ENCODE measurements at regions not wholly inside any gene's neighbourhood (a gene's known extent, or its start where the extent isn't known, plus 50 kb on each side); places are given as distances from the start of the nearest gene placed in this dataset.
A peak's percentile ranks its signal among the peaks of the same experiment; 100 is the strongest.
"Not testable (repeated sequence)": the region's sequence is repeated elsewhere in the genome, so short reads cannot be mapped to it uniquely, and the experiment has no call there.

- no peak overlapping the region for H3K4me3 ChIP-seq
- H3K27ac ChIP-seq = no peak overlapping the region
These were observed 162.8 kb upstream of the ANKFN1 start for GRCh38 chr17:55990332-55991006.

- no peak overlapping the region for H3K4me3 ChIP-seq
- H3K27ac ChIP-seq = no peak overlapping the region
These were observed 156.4 kb upstream of the ANKFN1 start for GRCh38 chr17:55996826-55997225.

DNA sequence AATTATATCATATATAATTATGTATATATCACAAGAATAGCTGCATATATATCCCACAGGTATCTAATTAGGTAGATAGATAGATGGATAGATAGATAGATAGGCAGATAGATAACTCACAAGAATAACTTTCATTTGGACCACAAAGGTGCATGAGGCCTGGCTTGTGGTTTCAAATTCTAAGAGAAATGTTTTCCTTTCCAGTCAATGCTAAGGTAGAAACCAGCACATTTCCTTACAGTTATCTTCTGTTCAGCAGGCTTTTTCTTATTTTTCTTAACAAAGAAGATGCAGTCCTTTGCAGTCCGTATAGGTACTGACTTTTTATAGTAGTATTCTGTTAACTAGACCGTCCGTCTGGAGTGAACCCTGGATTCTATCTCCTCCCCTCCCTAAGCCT lies 152.9 kb upstream of the ANKFN1 start:
- no peak overlapping the region for H3K27ac ChIP-seq
- no peak overlapping the region for H3K4me3 ChIP-seq

- not testable (repeated sequence) for H3K27ac ChIP-seq, H3K4me3 ChIP-seq
These were observed 150.6 kb upstream of the ANKFN1 start for GRCh38 chr17:56002656-56003055.

DNA sequence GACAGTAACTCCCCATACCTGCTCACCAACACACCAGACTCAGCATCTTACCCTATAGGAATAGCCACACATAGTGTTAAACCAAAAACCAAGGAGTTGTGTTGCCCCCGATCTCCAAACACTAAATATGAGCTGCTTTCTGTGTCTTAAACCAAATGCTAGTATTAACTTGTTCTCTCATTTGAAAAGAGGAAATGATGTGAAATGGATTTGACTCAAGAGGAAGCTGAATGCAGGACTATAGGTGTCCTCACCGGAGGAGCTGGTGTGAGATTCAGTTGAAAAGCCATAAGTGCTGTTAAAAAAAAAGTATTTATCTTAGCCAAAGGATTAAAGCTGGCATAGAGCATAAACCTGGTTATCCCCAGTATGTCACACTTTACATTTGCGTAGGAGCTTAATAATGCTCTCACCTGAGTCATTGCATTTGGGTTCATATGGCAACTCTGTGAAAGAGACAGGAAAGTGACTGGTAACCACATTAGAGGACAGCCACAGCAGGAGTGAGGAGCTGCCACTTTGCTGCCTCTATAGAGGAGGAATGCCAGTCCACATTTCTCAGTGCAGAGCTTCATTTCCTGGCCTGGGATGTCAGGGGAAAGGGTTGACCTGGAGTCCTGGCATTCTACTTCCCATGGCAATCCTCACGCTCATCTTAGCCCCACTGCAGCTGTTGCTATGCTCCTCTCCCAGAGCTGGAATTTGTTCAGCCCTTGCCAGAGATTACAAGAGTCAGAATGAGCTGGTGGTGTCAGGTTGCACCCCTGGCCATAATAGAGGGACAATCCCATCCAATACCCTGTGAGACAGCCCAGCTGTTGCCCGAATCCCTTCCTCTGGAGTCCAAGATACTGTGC lies 143.3 kb upstream of the ANKFN1 start:
- H3K27ac ChIP-seq = no peak overlapping the region
- no peak overlapping the region for H3K4me3 ChIP-seq

DNA sequence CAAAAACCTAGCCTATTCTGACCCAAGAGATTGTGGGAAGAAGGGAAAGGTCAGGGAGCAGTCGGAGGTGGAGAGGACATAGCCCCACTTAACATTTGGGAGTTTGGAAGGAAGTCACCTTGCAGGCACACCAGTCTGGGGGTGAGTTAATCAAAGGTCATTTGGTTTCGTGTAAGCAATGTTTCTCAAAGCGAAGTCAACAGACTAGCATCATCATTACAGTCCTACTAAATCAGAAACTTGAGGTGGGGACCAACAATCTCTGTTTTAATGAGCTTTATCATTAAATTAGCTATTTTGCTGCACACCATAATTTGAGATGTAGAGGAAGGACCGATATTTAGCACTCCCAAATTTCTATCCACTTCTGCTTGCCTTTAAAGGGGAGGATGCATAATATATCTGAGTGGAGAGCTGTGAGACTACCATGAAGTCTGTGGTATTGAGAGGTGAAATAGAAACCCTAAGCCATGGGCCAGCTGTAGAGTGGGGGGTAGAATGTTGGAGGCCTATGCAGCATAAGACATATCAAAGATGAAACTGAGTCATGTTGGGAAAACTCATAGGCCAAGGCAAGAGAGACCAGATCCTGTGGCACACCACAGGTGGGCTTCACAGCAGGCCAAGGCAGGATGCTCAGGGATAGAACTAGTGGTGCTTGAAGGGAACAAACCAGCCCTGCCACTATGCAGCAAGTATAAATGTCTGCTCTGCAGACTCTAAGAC lies 141.7 kb upstream of the ANKFN1 start:
- H3K4me3 ChIP-seq = no peak overlapping the region
- H3K27ac ChIP-seq = no peak overlapping the region

GRCh38 chr17:56018211-56018610 lies 135.1 kb upstream of the ANKFN1 start:
- Histone ChIP-seq H3K4me3 (no peak overlapping the region), H3K27ac (no peak overlapping the region)

DNA sequence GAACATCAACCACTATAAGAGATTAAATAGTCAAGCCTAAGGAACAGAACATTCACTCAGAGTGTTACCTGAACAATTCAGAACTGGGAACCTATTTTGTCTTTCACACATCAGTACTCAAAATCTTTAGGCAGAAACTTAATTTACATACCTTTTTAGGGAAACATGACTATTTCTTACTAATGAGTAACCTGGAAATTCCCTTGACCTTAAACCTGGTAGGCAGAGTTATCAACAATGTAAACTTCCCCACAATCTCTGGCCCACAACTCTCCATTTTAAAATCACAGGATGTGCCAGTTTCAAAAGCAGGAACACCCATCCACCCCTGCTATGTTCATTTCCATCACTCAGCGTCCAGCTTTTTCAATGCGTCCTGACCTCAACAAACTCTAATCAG lies 132.9 kb upstream of the ANKFN1 start:
- no peak overlapping the region for H3K27ac ChIP-seq
- H3K4me3 ChIP-seq = no peak overlapping the region

- no peak overlapping the region for H3K4me3 ChIP-seq
- H3K27ac ChIP-seq = no peak overlapping the region
These were observed 131.5 kb upstream of the ANKFN1 start for GRCh38 chr17:56021681-56022190.

DNA sequence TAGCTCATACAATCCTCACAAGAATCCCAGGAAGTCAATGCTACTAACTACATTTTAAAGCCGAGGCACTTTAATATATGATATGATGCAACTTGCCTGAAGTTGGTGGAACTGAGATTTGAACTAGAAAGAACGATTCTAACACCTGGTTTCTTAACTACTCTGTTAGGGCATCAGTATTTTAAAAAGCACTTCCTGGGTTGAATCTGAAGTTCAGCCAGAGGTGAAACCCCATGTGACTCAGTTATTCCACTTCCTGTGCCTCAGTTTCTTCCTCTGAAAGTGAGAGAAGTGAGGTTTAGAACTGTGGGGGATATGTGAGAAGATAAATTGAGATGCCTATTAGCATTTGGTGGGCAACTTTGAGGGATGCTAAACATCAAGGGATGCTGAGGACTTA lies 129.4 kb upstream of the ANKFN1 start:
- no peak overlapping the region for H3K27ac ChIP-seq
- no peak overlapping the region for H3K4me3 ChIP-seq

GRCh38 chr17:56026915-56027314 lies 126.4 kb upstream of the ANKFN1 start:
- no peak overlapping the region for H3K4me3 ChIP-seq

DNA sequence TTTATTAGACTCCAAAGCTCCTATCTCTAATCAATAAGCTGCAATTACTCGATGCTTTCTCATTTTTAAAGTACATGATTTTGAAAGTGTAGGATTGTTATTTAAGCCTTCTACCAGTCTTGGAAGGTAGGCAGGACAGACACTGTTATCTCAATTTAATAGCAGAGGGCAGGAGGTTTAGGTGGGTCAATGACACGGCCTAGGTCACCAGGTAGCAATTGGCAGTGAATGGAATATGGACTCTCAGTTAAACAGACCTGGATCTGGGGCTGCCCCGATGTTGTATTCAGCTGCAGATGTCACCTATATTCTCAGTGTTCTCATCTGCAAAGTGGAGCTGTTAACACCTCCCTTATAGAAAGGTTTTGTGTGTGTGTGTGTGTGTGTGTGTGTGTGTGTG lies 124.4 kb upstream of the ANKFN1 start:
- H3K27ac ChIP-seq = no peak overlapping the region
- no peak overlapping the region for H3K4me3 ChIP-seq

More at GRCh38 chr17:56026915-56027314, 126.4 kb upstream of the ANKFN1 start:
- H3K27ac ChIP-seq = no peak overlapping the region

DNA sequence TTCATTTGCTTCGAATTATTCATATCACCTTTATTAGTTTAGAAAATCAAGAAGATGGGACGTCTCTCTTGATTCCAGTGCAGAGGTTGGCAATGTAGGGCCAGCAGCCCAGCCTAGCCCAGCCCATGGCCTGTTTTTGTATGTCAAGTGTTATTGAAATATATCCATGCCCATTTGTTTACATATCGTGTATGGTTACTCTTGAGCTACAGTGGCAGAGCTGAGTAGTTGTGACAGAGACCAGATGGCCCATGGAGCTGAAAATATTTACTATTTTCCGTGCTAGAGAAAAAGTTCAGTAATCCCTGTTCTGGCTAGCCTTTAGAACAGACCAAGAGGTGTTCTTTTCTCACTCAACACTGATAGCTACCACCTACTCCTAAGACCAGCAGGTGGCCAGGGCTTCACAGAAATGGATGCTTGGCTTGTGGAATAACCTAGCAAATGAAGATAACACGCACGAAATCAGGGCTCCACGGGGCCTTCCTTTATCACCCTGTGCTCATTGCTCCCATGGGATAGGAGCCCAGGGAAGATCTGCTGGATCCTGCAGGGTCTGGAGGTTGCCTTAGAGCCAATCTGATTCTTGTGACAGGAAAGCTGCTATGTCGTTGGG lies 123.2 kb upstream of the ANKFN1 start:
- Histone ChIP-seq H3K4me3 (no peak overlapping the region), H3K27ac (no peak overlapping the region)

GRCh38 chr17:56031636-56032035 lies 121.6 kb upstream of the ANKFN1 start:
- Histone ChIP-seq H3K4me3 (no peak overlapping the region), H3K27ac (no peak overlapping the region)

- Histone ChIP-seq H3K27ac (peak overlapping the region in 4 of 21 experiments; percentile 1 to 64 (median 52)), H3K4me3 (no peak overlapping the region)
These were observed 119.1 kb upstream of the ANKFN1 start for GRCh38 chr17:56034197-56034635.

DNA sequence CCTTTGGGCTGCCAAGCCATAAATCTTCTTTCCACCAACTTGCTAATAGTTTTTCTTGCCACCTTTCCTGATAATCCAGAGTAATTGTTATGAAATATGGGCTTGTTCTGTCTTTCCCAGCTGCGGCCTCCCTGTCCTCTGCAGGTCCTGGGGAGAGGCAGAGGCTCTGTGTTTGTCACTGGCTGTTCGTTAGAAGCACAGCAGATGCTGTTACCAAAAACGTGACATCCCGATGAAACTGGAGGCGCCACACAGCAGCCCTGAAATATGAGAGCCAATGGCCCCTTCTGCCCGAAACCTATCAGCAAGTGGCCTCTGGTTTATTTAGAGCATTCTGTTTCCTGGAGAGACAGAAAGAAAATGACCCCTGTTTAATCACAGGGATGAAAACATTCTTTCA lies 115.1 kb upstream of the ANKFN1 start:
- Histone ChIP-seq H3K4me3 (no peak overlapping the region), H3K27ac (no peak overlapping the region)

- H3K4me3 ChIP-seq = no peak overlapping the region
- H3K27ac ChIP-seq = no peak overlapping the region
These were observed 107.4 kb upstream of the ANKFN1 start for GRCh38 chr17:56045872-56046271.

DNA sequence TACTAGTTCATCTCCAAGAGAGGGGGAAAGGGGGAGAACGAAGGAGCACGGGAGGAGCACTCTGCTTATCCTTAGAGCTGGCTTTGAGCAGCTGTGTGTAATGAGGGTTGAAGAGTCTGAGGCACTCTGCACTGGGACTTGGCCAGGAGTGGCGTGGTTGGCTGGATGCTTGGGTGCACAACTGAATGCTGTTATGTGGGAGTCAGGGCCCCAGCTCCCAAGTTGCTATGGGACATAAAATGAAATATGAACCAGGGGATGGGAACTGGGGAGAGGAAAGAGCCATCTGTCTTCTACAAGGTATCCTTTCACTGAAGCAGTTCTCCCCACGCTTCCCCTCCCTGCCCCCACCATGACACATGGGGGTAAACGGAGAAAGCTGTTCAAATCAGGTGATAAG lies 105.9 kb upstream of the ANKFN1 start:
- H3K4me3 ChIP-seq = no peak overlapping the region
- no peak overlapping the region for H3K27ac ChIP-seq

DNA sequence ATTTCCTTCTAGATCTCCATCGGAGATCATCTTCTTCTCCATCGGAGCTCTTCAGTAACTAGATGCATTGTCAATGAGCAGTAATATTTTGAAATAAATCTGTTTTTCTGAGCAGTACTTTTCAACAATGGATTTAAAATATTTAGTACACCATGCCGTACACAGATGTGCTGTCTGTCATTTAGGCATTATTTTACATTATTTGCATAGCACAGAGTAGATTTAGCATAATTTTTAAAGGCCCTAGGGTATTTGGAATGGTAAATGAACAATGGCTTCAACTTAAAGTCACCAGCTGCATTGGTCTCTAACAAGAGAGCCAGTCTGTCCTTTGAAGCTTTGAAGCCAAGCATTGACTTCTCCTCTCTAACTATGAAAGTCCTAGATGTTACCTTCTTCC lies 95.4 kb upstream of the ANKFN1 start:
- Histone ChIP-seq H3K27ac (no peak overlapping the region), H3K4me3 (no peak overlapping the region)

GRCh38 chr17:56064506-56064905 lies 88.8 kb upstream of the ANKFN1 start:
- H3K27ac ChIP-seq = no peak overlapping the region
- H3K4me3 ChIP-seq = no peak overlapping the region

All from skin epidermis (tissue), 12 donors.